B cell (primary cell): ENCODE measurements at regions not wholly inside any gene's neighbourhood (a gene's known extent, or its start where the extent isn't known, plus 50 kb on each side); places are given as distances from the start of the nearest gene placed in this dataset.

ENCODE experiments used
- CTCF ChIP-seq: fragments of 200-600 bp; IDR thresholded peaks from one replicate; pipeline ENCODE4 v1.8.0; 2022; ENCODE audit warnings: antibody characterized with exemption, mild to moderate bottlenecking
- EZH2 ChIP-seq: IDR thresholded peaks from 2 replicates; pipeline ENCODE4 v1.6.1; 2012; ENCODE audit warnings: borderline replicate concordance, low read depth, mild to moderate bottlenecking, moderate library complexity, low read length; ENCODE audit not compliant: insufficient read depth, poor library complexity, severe bottlenecking

GRCh38 chr13:74870865-74871264, 611.1 kb downstream of the TBC1D4 start:
- TF ChIP-seq CTCF (no peak), EZH2 (no peak)
